ENCODE measurements at regions not wholly inside any gene's neighbourhood (a gene's known extent, or its start where the extent isn't known, plus 50 kb on each side); places are given as distances from the start of the nearest gene placed in this dataset.
"Not testable (repeated sequence)": the region's sequence is repeated elsewhere in the genome, so short reads cannot be mapped to it uniquely, and the experiment has no call there.

- Mint-ChIP-seq H3K36me3 (no peaks in the 10 kb centered on the region), H3K9me3 (no peaks in the 10 kb centered on the region), H3K27me3 (peaks cover 4% of the 10 kb centered on the region), H3K4me1 (no peaks in the 10 kb centered on the region), H3K27ac (no peak overlapping the region), H3K4me3 (no peak overlapping the region)
- ATAC-seq (ENCODE audit: low read depth), result no peak
- no peak for DNase-seq (ENCODE audit: low spot score in 2 of 2)
Measured at GRCh38 chr1:29924017-29924431, 687.7 kb downstream of the PTPRU start.

- DNase-seq (ENCODE audit: low spot score in 2 of 2) (no peak), ATAC-seq (ENCODE audit: low read depth) (no peak)
- Mint-ChIP-seq H3K27ac (no peak overlapping the region), H3K4me1 (no peaks in the 10 kb centered on the region), H3K36me3 (no peaks in the 10 kb centered on the region), H3K27me3 (peaks cover 2% of the 10 kb centered on the region), H3K4me3 (no peak overlapping the region), H3K9me3 (no peaks in the 10 kb centered on the region)
Measured at GRCh38 chr1:29921741-29922140, 685.4 kb downstream of the PTPRU start.

- Mint-ChIP-seq H3K27ac (no peak overlapping the region), H3K36me3 (no peaks in the 10 kb centered on the region), H3K4me1 (no peaks in the 10 kb centered on the region), H3K9me3 (no peaks in the 10 kb centered on the region), H3K27me3 (peaks cover 2% of the 10 kb centered on the region), H3K4me3 (no peak overlapping the region)
- ATAC-seq (ENCODE audit: low read depth) (no peak), DNase-seq (ENCODE audit: low spot score in 2 of 2) (no peak)
Measured at GRCh38 chr1:29920784-29921183, 684.5 kb downstream of the PTPRU start.

- no peak for ATAC-seq (ENCODE audit: low read depth)
- no peaks in the 10 kb centered on the region for H3K4me1 Mint-ChIP-seq
- no peak for DNase-seq (ENCODE audit: low spot score in 2 of 2)
- no peaks in the 10 kb centered on the region for H3K9me3 Mint-ChIP-seq
- no peak overlapping the region for H3K4me3 Mint-ChIP-seq
- H3K27ac Mint-ChIP-seq, result no peak overlapping the region
- H3K27me3 Mint-ChIP-seq, result peaks cover 2% of the 10 kb centered on the region
- no peaks in the 10 kb centered on the region for H3K36me3 Mint-ChIP-seq
Measured at GRCh38 chr1:29920316-29920715, 684.0 kb downstream of the PTPRU start.

GRCh38 chr1:29919041-29919440, 682.7 kb downstream of the PTPRU start:
- not testable (repeated sequence) for H3K27ac Mint-ChIP-seq; H3K4me3 Mint-ChIP-seq; H3K9me3 Mint-ChIP-seq; DNase-seq (ENCODE audit: low spot score in 2 of 2); H3K4me1 Mint-ChIP-seq; H3K27me3 Mint-ChIP-seq; H3K36me3 Mint-ChIP-seq; ATAC-seq (ENCODE audit: low read depth)

GRCh38 chr1:29916656-29917369, 680.5 kb downstream of the PTPRU start:
- H3K4me3 Mint-ChIP-seq, result no peak overlapping the region
- H3K27me3 Mint-ChIP-seq, result peaks cover 4% of the 10 kb centered on the region
- H3K27ac Mint-ChIP-seq, result no peak overlapping the region
- H3K9me3 Mint-ChIP-seq, result peaks cover 4% of the 10 kb centered on the region
- H3K36me3 Mint-ChIP-seq, result no peaks in the 10 kb centered on the region
- ATAC-seq (ENCODE audit: low read depth) (no peak), DNase-seq (ENCODE audit: low spot score in 2 of 2) (no peak)
- no peaks in the 10 kb centered on the region for H3K4me1 Mint-ChIP-seq

GRCh38 chr1:29914936-29915335, 678.6 kb downstream of the PTPRU start:
- Mint-ChIP-seq H3K27ac (no peak overlapping the region), H3K9me3 (peaks cover 4% of the 10 kb centered on the region), H3K4me3 (no peak overlapping the region), H3K4me1 (no peaks in the 10 kb centered on the region), H3K36me3 (no peaks in the 10 kb centered on the region), H3K27me3 (peaks cover 5% of the 10 kb centered on the region)
- no peak for ATAC-seq (ENCODE audit: low read depth)
- no peak for DNase-seq (ENCODE audit: low spot score in 2 of 2)

GRCh38 chr1:29912425-29912824, 676.1 kb downstream of the PTPRU start:
- Mint-ChIP-seq H3K9me3 (peaks cover 4% of the 10 kb centered on the region), H3K36me3 (no peaks in the 10 kb centered on the region), H3K27me3 (peaks cover 5% of the 10 kb centered on the region), H3K4me3 (no peak overlapping the region), H3K27ac (no peak overlapping the region), H3K4me1 (no peaks in the 10 kb centered on the region)
- no peak for DNase-seq (ENCODE audit: low spot score in 2 of 2)
- no peak for ATAC-seq (ENCODE audit: low read depth)

GRCh38 chr1:29909962-29910361, 673.6 kb downstream of the PTPRU start:
- peaks cover 8% of the 10 kb centered on the region for H3K27me3 Mint-ChIP-seq
- ATAC-seq (ENCODE audit: low read depth), result no peak
- no peaks in the 10 kb centered on the region for H3K4me1 Mint-ChIP-seq
- DNase-seq (ENCODE audit: low spot score in 2 of 2), result no peak
- no peaks in the 10 kb centered on the region for H3K36me3 Mint-ChIP-seq
- H3K27ac Mint-ChIP-seq, result no peak overlapping the region
- H3K9me3 Mint-ChIP-seq, result peaks cover 4% of the 10 kb centered on the region
- no peak overlapping the region for H3K4me3 Mint-ChIP-seq

GRCh38 chr1:29907596-29907995, 671.3 kb downstream of the PTPRU start:
- H3K9me3 Mint-ChIP-seq, result peaks cover 4% of the 10 kb centered on the region
- peaks cover 8% of the 10 kb centered on the region for H3K27me3 Mint-ChIP-seq
- H3K36me3 Mint-ChIP-seq, result no peaks in the 10 kb centered on the region
- H3K4me3 Mint-ChIP-seq, result no peak overlapping the region
- no peak for ATAC-seq (ENCODE audit: low read depth)
- no peak overlapping the region for H3K27ac Mint-ChIP-seq
- DNase-seq (ENCODE audit: low spot score in 2 of 2), result no peak
- H3K4me1 Mint-ChIP-seq, result no peaks in the 10 kb centered on the region

GRCh38 chr1:29906927-29907326, 670.6 kb downstream of the PTPRU start:
- Mint-ChIP-seq H3K4me1 (no peaks in the 10 kb centered on the region), H3K36me3 (no peaks in the 10 kb centered on the region), H3K27me3 (peaks cover 9% of the 10 kb centered on the region), H3K27ac (no peak overlapping the region), H3K9me3 (no peaks in the 10 kb centered on the region), H3K4me3 (no peak overlapping the region)
- DNase-seq (ENCODE audit: low spot score in 2 of 2) (no peak), ATAC-seq (ENCODE audit: low read depth) (no peak)

- ATAC-seq (ENCODE audit: low read depth), result no peak
- no peak overlapping the region for H3K4me3 Mint-ChIP-seq
- no peak for DNase-seq (ENCODE audit: low spot score in 2 of 2)
- H3K36me3 Mint-ChIP-seq, result no peaks in the 10 kb centered on the region
- H3K27me3 Mint-ChIP-seq, result peaks cover 8% of the 10 kb centered on the region
- no peaks in the 10 kb centered on the region for H3K9me3 Mint-ChIP-seq
- no peaks in the 10 kb centered on the region for H3K4me1 Mint-ChIP-seq
- H3K27ac Mint-ChIP-seq, result no peak overlapping the region
Measured at GRCh38 chr1:29903548-29904166, 667.3 kb downstream of the PTPRU start.

GRCh38 chr1:29901624-29902325, 665.5 kb downstream of the PTPRU start:
- no peak for ATAC-seq (ENCODE audit: low read depth)
- no peak overlapping the region for H3K4me3 Mint-ChIP-seq
- peaks cover 13% of the 10 kb centered on the region for H3K27me3 Mint-ChIP-seq
- no peaks in the 10 kb centered on the region for H3K9me3 Mint-ChIP-seq
- no peak overlapping the region for H3K27ac Mint-ChIP-seq
- no peaks in the 10 kb centered on the region for H3K4me1 Mint-ChIP-seq
- H3K36me3 Mint-ChIP-seq, result no peaks in the 10 kb centered on the region
- no peak for DNase-seq (ENCODE audit: low spot score in 2 of 2)

- peaks cover 16% of the 10 kb centered on the region for H3K27me3 Mint-ChIP-seq
- H3K4me3 Mint-ChIP-seq, result no peak overlapping the region
- no peaks in the 10 kb centered on the region for H3K4me1 Mint-ChIP-seq
- no peaks in the 10 kb centered on the region for H3K36me3 Mint-ChIP-seq
- no peak overlapping the region for H3K27ac Mint-ChIP-seq
- DNase-seq (ENCODE audit: low spot score in 2 of 2) (no peak), ATAC-seq (ENCODE audit: low read depth) (no peak)
- H3K9me3 Mint-ChIP-seq, result no peaks in the 10 kb centered on the region
Measured at GRCh38 chr1:29900712-29901111, 664.4 kb downstream of the PTPRU start.

Measured in memory B cell (primary cell).